NCI-H2196 (cell line): ENCODE measurements at regions not wholly inside any gene's neighbourhood (a gene's known extent, or its start where the extent isn't known, plus 50 kb on each side); places are given as distances from the start of the nearest gene placed in this dataset.
"Not testable (repeated sequence)": the region's sequence is repeated elsewhere in the genome, so short reads cannot be mapped to it uniquely, and the experiment has no call there.

Experiments
- DNase-seq: peaks from one replicate; lab custom pipeline; 2025; ENCODE audit not compliant: unreplicated experiment; lab: John Stamatoyannopoulos, UW

GRCh38 chr13:44814836-44815235 lies 174.4 kb downstream of the NUFIP1 start:
- DNase-seq = no peak

GRCh38 chr13:44814161-44814560 lies 175.1 kb downstream of the NUFIP1 start:
- DNase-seq = no peak

GRCh38 chr13:44812818-44813217 lies 176.5 kb downstream of the NUFIP1 start:
- DNase-seq = no peak

GRCh38 chr13:44810061-44810840 lies 179.0 kb downstream of the NUFIP1 start:
- DNase-seq = peak; percentile 39

- DNase-seq = no peak
These were observed 180.1 kb downstream of the NUFIP1 start for GRCh38 chr13:44809190-44809589.

- no peak for DNase-seq
These were observed 181.1 kb downstream of the NUFIP1 start for GRCh38 chr13:44808185-44808584.

GRCh38 chr13:44807449-44808034 lies 181.7 kb downstream of the NUFIP1 start:
- DNase-seq = no peak

GRCh38 chr13:44806826-44807225 lies 182.4 kb downstream of the NUFIP1 start:
- DNase-seq = no peak

- DNase-seq = no peak
These were observed 183.7 kb downstream of the NUFIP1 start for GRCh38 chr13:44805585-44805984.

GRCh38 chr13:44803390-44803789 lies 185.9 kb downstream of the NUFIP1 start:
- DNase-seq = no peak

- DNase-seq = no peak
These were observed 186.8 kb downstream of the NUFIP1 start for GRCh38 chr13:44802491-44802890.

GRCh38 chr13:44801990-44802389 lies 187.3 kb downstream of the NUFIP1 start:
- DNase-seq = no peak

- DNase-seq = no peak
These were observed 188.6 kb downstream of the NUFIP1 start for GRCh38 chr13:44800626-44801025.

- no peak for DNase-seq
These were observed 191.6 kb downstream of the NUFIP1 start for GRCh38 chr13:44797685-44798084.

GRCh38 chr13:44796597-44797490 lies 192.4 kb downstream of the NUFIP1 start:
- DNase-seq = peak; percentile 7

- DNase-seq = not testable (repeated sequence)
These were observed 193.2 kb downstream of the NUFIP1 start for GRCh38 chr13:44796039-44796438.

- DNase-seq = no peak
These were observed 194.1 kb downstream of the NUFIP1 start for GRCh38 chr13:44795176-44795575.

GRCh38 chr13:44792096-44792495 lies 197.2 kb downstream of the NUFIP1 start:
- DNase-seq = no peak

GRCh38 chr13:44790289-44790688 lies 199.0 kb downstream of the NUFIP1 start:
- no peak for DNase-seq

- DNase-seq = no peak
These were observed 201.7 kb downstream of the NUFIP1 start for GRCh38 chr13:44787617-44788016.

GRCh38 chr13:44786756-44787155 lies 202.5 kb downstream of the NUFIP1 start:
- no peak for DNase-seq

- DNase-seq = no peak
These were observed 203.9 kb downstream of the NUFIP1 start for GRCh38 chr13:44785401-44785800.
